Fibroblast of the aortic adventitia (primary cell): ENCODE measurements at regions not wholly inside any gene's neighbourhood (a gene's known extent, or its start where the extent isn't known, plus 50 kb on each side); places are given as distances from the start of the nearest gene placed in this dataset.

Experiments
- DNase-seq: peaks from one replicate; pipeline ENCODE4 v3.0.0-alpha.2; 2010; ENCODE audit warnings: low read depth
- H3K4me3 ChIP-seq: 2 replicates; pipeline ENCODE4 v1.5.1; 2011; ENCODE audit warnings: low read depth, mild to moderate bottlenecking, control low read depth, low read length, moderate library complexity
- TF ChIP-seq, protein P1 (sequence below): IDR thresholded peaks from 2 replicates; pipeline ENCODE4 v1.5.1; 2011; ENCODE audit warnings: mild to moderate bottlenecking, low read length, control low read depth, inconsistent platforms; ENCODE audit not compliant: insufficient read depth

DNA sequence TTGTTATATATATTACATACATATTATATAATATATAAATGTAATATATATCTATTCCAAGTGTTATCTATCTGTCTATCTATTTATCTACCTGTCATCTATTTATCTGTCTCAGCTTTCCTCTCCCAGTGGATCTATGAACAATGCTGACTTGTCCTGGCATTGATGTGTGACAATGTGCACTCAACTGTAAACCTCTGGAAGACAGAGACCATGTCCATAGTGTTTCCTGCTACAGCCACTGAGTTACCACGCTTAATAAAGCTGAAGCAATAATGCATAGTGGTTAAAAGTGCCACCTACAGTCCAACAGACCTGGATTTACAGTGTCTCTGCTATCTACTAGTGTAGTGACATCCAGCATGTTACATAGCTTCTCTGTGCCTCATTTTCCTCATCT, 57.2 kb upstream of the TMED7 start:
- DNase-seq, result no peak
- no peak overlapping the region for H3K4me3 ChIP-seq
- TF ChIP-seq, protein P1, sequence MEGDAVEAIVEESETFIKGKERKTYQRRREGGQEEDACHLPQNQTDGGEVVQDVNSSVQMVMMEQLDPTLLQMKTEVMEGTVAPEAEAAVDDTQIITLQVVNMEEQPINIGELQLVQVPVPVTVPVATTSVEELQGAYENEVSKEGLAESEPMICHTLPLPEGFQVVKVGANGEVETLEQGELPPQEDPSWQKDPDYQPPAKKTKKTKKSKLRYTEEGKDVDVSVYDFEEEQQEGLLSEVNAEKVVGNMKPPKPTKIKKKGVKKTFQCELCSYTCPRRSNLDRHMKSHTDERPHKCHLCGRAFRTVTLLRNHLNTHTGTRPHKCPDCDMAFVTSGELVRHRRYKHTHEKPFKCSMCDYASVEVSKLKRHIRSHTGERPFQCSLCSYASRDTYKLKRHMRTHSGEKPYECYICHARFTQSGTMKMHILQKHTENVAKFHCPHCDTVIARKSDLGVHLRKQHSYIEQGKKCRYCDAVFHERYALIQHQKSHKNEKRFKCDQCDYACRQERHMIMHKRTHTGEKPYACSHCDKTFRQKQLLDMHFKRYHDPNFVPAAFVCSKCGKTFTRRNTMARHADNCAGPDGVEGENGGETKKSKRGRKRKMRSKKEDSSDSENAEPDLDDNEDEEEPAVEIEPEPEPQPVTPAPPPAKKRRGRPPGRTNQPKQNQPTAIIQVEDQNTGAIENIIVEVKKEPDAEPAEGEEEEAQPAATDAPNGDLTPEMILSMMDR, result no peak
